H1 (cell line): ENCODE measurements at regions not wholly inside any gene's neighbourhood (a gene's known extent, or its start where the extent isn't known, plus 50 kb on each side); places are given as distances from the start of the nearest gene placed in this dataset.

Experiments used
- CTCF ChIA-PET: fragments of 300-600 bp; sonication (Branson Sonifier 250); formaldehyde crosslinking; loops from one replicate; lab custom pipeline; 2021; ENCODE audit not compliant: partially characterized antibody; lab: Charles Lee
- POLR2A ChIA-PET: fragments of 300-600 bp; sonication (Branson Sonifier 250); formaldehyde crosslinking; loops from one replicate; lab custom pipeline; 2021; ENCODE audit warnings: inconsistent platforms; ENCODE audit not compliant: partially characterized antibody; lab: Charles Lee
- DNase-seq, 2 experiments: peaks; one replicate each; pipeline versions ENCODE4 v3.0.0 to v3.0.0-alpha.2; 2010 to 2022; ENCODE audit warnings: low spot score in 2 of 2, low read depth in 1 of 2, mixed read lengths in 1 of 2
- FAIRE-seq: peaks from 2 replicates; lab custom pipeline; 2011; peaks lifted over from hg19 to GRCh38; lab: Jason Lieb, UNC
- H2AFZ ChIP-seq: 2 replicates; pipeline ENCODE4 v1.8.1; 2012; ENCODE audit warnings: low read length, inconsistent platforms
- H2AK5ac ChIP-seq: 2 replicates; pipeline ENCODE4 v1.6.1; 2013; ENCODE audit warnings: low read depth, low read length
- H2BK120ac ChIP-seq: replicated peaks from 2 replicates; pipeline ENCODE3; 2013; ENCODE audit warnings: low read depth, low read length, inconsistent platforms
- H2BK12ac ChIP-seq: 2 replicates; pipeline ENCODE4 v1.6.1; 2013; ENCODE audit warnings: low read depth, low read length
- H2BK15ac ChIP-seq: 2 replicates; pipeline ENCODE4 v1.6.1; 2013; ENCODE audit warnings: low read length
- H2BK20ac ChIP-seq: 2 replicates; pipeline ENCODE4 v1.6.1; 2013; ENCODE audit warnings: low read length
- H2BK5ac ChIP-seq: 2 replicates; pipeline ENCODE4 v1.6.1; 2013; ENCODE audit warnings: low read depth, low read length
- H3K14ac ChIP-seq: 2 replicates; pipeline ENCODE4 v1.6.1; 2013; ENCODE audit warnings: inconsistent platforms; ENCODE audit not compliant: insufficient read length
- H3K18ac ChIP-seq: 2 replicates; pipeline ENCODE4 v1.6.1; 2013; ENCODE audit warnings: low read length; ENCODE audit errors: extremely low read depth
- H3K23ac ChIP-seq: 2 replicates; pipeline ENCODE4 v1.6.1; 2013; ENCODE audit warnings: inconsistent platforms; ENCODE audit not compliant: insufficient read length
- H3K23me2 ChIP-seq: 2 replicates; pipeline ENCODE4 v1.6.1; 2013; ENCODE audit warnings: low read depth, low read length
- H3K27ac ChIP-seq: 2 replicates; pipeline ENCODE4 v1.6.1; 2011; ENCODE audit warnings: low read depth, low read length, inconsistent platforms
- H3K27me3 ChIP-seq, 4 experiments: replicated peaks in 1 of 4; 1 replicate in 1 of 4; 2 replicates in 3 of 4; pipeline versions ENCODE4 v1.6.1 to v1.8.1; 2011 to 2013; ENCODE audit warnings: low read length in 3 of 4, mild to moderate bottlenecking in 3 of 4, inconsistent platforms in 2 of 4, mixed read lengths in 2 of 4, moderate library complexity in 1 of 4; ENCODE audit not compliant: control insufficient read depth in 3 of 4, insufficient read depth in 3 of 4; ENCODE audit errors: extremely low read depth in 1 of 4
- H3K36me3 ChIP-seq, 4 experiments: 2 replicates each; pipeline versions ENCODE4 v1.6.1 to v1.8.1; 2011 to 2013; ENCODE audit warnings: mild to moderate bottlenecking in 4 of 4, low read length in 3 of 4, moderate library complexity in 2 of 4, control low read depth in 1 of 4, inconsistent platforms in 1 of 4; ENCODE audit not compliant: insufficient read depth in 4 of 4, control insufficient read depth in 2 of 4
- H3K4ac ChIP-seq: replicated peaks from 2 replicates; pipeline ENCODE3; 2013; ENCODE audit warnings: low read length, low read depth, mixed read lengths, inconsistent platforms; ENCODE audit not compliant: insufficient read length
- H3K4me1 ChIP-seq, 4 experiments: replicated peaks in 1 of 4; 1 replicate in 1 of 4; 2 replicates in 3 of 4; pipeline versions ENCODE4 v1.6.1 to v1.8.1; 2011 to 2013; ENCODE audit warnings: low read length in 3 of 4, inconsistent platforms in 2 of 4, mixed read lengths in 1 of 4; ENCODE audit not compliant: insufficient read depth in 4 of 4, control insufficient read depth in 3 of 4
- H3K4me2 ChIP-seq, 2 experiments: 2 replicates each; pipeline versions ENCODE4 v1.6.1 to v1.8.1; 2011 to 2013; ENCODE audit warnings: low read depth in 2 of 2, low read length in 2 of 2, control low read depth in 1 of 2, inconsistent platforms in 1 of 2, mild to moderate bottlenecking in 1 of 2; ENCODE audit not compliant: insufficient read depth in 1 of 2
- H3K4me3 ChIP-seq, 4 experiments: fragments of 200-600, 300-600 bp in 1 of 4; sonication (generic), shearing (Covaris generic), sonication (Bioruptor Twin) in 1 of 4; 2 replicates each; pipeline versions ENCODE4 v1.5.1 to v1.8.1; 2011 to 2016; ENCODE audit warnings: low read length in 4 of 4, low read depth in 3 of 4, control low read depth in 2 of 4, inconsistent platforms in 2 of 4, mild to moderate bottlenecking in 2 of 4, mixed read lengths in 1 of 4, moderate library complexity in 1 of 4; ENCODE audit not compliant: insufficient read depth in 2 of 4; ENCODE audit errors: extremely low read depth in 1 of 4
- H3K56ac ChIP-seq: replicated peaks from 2 replicates; pipeline ENCODE3; 2013; ENCODE audit warnings: low read depth, mild to moderate bottlenecking, mixed read lengths, low read length, inconsistent platforms; ENCODE audit not compliant: insufficient read length
- H3K79me1 ChIP-seq: 2 replicates; pipeline ENCODE4 v1.6.1; 2013; ENCODE audit warnings: low read depth, low read length, control low read depth
- H3K79me2 ChIP-seq, 2 experiments: 2 replicates each; pipeline versions ENCODE4 v1.6.1 to v1.8.1; 2012 to 2013; ENCODE audit warnings: low read length in 2 of 2, mild to moderate bottlenecking in 2 of 2, inconsistent platforms in 1 of 2; ENCODE audit not compliant: insufficient read depth in 2 of 2, control insufficient read depth in 1 of 2
- H3K9ac ChIP-seq, 4 experiments: replicated peaks in 1 of 4; 1 replicate in 1 of 4; 2 replicates in 3 of 4; pipeline versions ENCODE4 v1.6.1 to v1.8.1; 2011 to 2013; ENCODE audit warnings: low read depth in 3 of 4, low read length in 3 of 4, control low read depth in 2 of 4, mild to moderate bottlenecking in 2 of 4, moderate library complexity in 2 of 4, inconsistent platforms in 1 of 4; ENCODE audit errors: extremely low read depth in 1 of 4
- H3K9me3 ChIP-seq, 2 experiments: 2 replicates each; pipeline versions ENCODE4 v1.6.1 to v1.8.1; 2012 to 2013; ENCODE audit warnings: mild to moderate bottlenecking in 2 of 2, moderate library complexity in 2 of 2, control low read depth in 1 of 2, inconsistent platforms in 1 of 2, low read depth in 1 of 2, low read length in 1 of 2, mixed read lengths in 1 of 2; ENCODE audit not compliant: insufficient read depth in 2 of 2
- H4K20me1 ChIP-seq, 2 experiments: replicated peaks in 1 of 2; 2 replicates each; pipeline versions ENCODE3 to v1.8.1; 2011 to 2013; ENCODE audit warnings: inconsistent platforms in 2 of 2, low read length in 2 of 2, mild to moderate bottlenecking in 1 of 2; ENCODE audit not compliant: insufficient read depth in 2 of 2, control insufficient read depth in 1 of 2
- H4K5ac ChIP-seq: 2 replicates; pipeline ENCODE4 v1.6.1; 2013; ENCODE audit warnings: low read length, low read depth, mixed read lengths, inconsistent platforms; ENCODE audit not compliant: insufficient read length
- H4K8ac ChIP-seq: 2 replicates; pipeline ENCODE4 v1.8.0; 2013; ENCODE audit warnings: mild to moderate bottlenecking, moderate library complexity, low read length, inconsistent platforms; ENCODE audit not compliant: insufficient read depth; ENCODE audit errors: extremely low read depth
- H4K91ac ChIP-seq: replicated peaks from 2 replicates; pipeline ENCODE3; 2013; ENCODE audit warnings: low read length, mixed read lengths, inconsistent platforms; ENCODE audit not compliant: insufficient read length
- MAFK ChIP-seq: IDR thresholded peaks from 2 replicates; pipeline ENCODE4 v1.6.1; 2012; ENCODE audit warnings: low read depth, mild to moderate bottlenecking, improper control_type of control experiment, low read length
- POLR2AphosphoS5 ChIP-seq: IDR thresholded peaks from 2 replicates; pipeline ENCODE4 v1.6.1; 2011; ENCODE audit warnings: low read depth, low read length
- RBBP5 ChIP-seq: IDR thresholded peaks from 2 replicates; pipeline ENCODE4 v1.7.1; 2012; ENCODE audit warnings: low read depth, mild to moderate bottlenecking, inconsistent platforms, low read length, moderate library complexity, borderline replicate concordance
- TCF12 ChIP-seq: IDR thresholded peaks from 2 replicates; pipeline ENCODE4 v1.6.1; 2011; ENCODE audit warnings: low read depth, mild to moderate bottlenecking, low read length
- WGBS, 2 experiments: shearing (Covaris generic) in 1 of 2; methylation state at CpG; one replicate each; pipeline versions ENCODE4 v1.1.6 to v1.1.7; 2013 to 2015; ENCODE audit warnings: low lambda C conversion rate in 2 of 2, mixed read lengths in 2 of 2, inconsistent platforms in 1 of 2, low coverage in 1 of 2, missing lambda C conversion rate in 1 of 2; ENCODE audit not compliant: insufficient replicate concordance in 2 of 2, insufficient coverage in 1 of 2, insufficient read length in 1 of 2; ENCODE audit errors: extremely low coverage in 1 of 2, missing lambda C conversion rate in 1 of 2; 5-methylcytosine and 5-hydroxymethylcytosine counted together

DNA sequence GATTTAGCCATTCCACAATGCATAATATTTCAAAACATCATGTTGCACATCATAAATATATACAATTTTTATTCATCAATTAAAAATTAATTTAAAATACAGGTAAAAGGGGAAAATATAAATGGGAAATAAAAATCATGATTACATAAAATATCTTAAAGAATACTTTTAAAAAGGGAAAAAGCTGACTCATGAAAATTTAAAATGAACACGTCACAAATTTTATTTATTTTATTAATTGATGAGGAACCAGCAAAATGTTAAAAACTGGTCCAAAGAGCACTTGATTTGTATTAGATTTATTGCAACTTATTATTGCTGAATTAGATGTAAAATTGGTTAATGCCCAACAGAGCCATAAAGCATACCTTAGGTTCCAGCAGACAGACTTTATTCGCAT, 78.5 kb upstream of the ANK2 start:
- no peak overlapping the region for H3K23ac ChIP-seq
- TF ChIP-seq TCF12 (no peak), POLR2AphosphoS5 (no peak), RBBP5 (no peak), MAFK (peak; percentile 78; the same call in 1 of the 2 replicates)

More for the DNA sequence above, 78.5 kb upstream of the ANK2 start:
- Histone ChIP-seq H3K27me3 (no peaks in the 10 kb centered on the region), H2AFZ (no peak overlapping the region), H2BK5ac (no peak overlapping the region), H3K9ac (no peak overlapping the region), H4K8ac (no peak overlapping the region), H4K5ac (no peak overlapping the region), H3K18ac (no peak overlapping the region), H3K9me3 (no peaks in the 10 kb centered on the region), H4K20me1 (no peaks in the 10 kb centered on the region), H2BK120ac (no peak overlapping the region), H3K79me1 (no peaks in the 10 kb centered on the region), H3K79me2 (no peaks in the 10 kb centered on the region), H2BK20ac (no peak overlapping the region), H4K91ac (no peak overlapping the region), H3K23me2 (no peaks in the 10 kb centered on the region), H2BK12ac (no peak overlapping the region), H3K36me3 (no peaks in the 10 kb centered on the region), H3K14ac (no peak overlapping the region), H3K4me3 (no peak overlapping the region), H2AK5ac (no peak overlapping the region), H3K4me2 (no peak overlapping the region), H3K4ac (no peak overlapping the region), H2BK15ac (no peak overlapping the region), H3K56ac (no peak overlapping the region), H3K27ac (no peak overlapping the region), H3K4me1 (no peaks in the 10 kb centered on the region; a peak in 1 of 7 replicates)
- no peak for DNase-seq
- ChIA-PET CTCF (interaction anchor here (0.6 kb wide), 1 partner anchor 367 kb away, joined by 3 read pairs; no protein-coding TSS in a partner anchor), POLR2A (no interaction called here)
- no peak for FAIRE-seq
- 94% methylated on average over 2 of the region's 2 CpGs; no CpG with 5 or more reads in 1 of the 2 experiments for WGBS, 2 experiments
